Endometrium (tissue), 2 donors: ENCODE measurements at regions not wholly inside any gene's neighbourhood (a gene's known extent, or its start where the extent isn't known, plus 50 kb on each side); places are given as distances from the start of the nearest gene placed in this dataset.
"Not testable (repeated sequence)": the region's sequence is repeated elsewhere in the genome, so short reads cannot be mapped to it uniquely, and the experiment has no call there.

ENCODE experiments used
- FAIRE-seq: peaks from 2 replicates; lab custom pipeline; 2012; peaks lifted over from hg19 to GRCh38; lab: Jason Lieb, UNC
- donor health status: control.
- donor health status: control.

- FAIRE-seq = no peak
Measured at GRCh38 chr1:239112101-239112935, 274.1 kb upstream of the CHRM3 start.

DNA sequence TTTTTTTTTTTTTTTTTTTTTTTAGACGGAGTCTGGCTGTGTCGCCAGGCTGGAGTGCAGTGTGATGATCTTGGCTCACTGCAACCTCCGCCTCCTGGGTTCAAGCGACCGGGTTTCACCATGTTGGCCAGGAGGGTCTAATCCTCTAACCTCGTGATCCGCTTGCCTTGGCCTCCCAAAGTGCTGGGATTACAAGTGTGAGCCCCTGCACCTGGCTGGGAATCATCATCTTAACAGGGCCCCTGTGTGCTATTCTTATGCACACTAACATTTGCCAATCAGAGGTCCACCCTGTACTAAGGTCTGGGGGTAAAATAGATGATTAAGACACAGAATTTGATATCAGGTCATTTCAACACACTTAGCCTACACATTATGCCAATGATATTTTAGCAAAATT is 278.7 kb upstream of the CHRM3 start:
- FAIRE-seq = no peak

DNA sequence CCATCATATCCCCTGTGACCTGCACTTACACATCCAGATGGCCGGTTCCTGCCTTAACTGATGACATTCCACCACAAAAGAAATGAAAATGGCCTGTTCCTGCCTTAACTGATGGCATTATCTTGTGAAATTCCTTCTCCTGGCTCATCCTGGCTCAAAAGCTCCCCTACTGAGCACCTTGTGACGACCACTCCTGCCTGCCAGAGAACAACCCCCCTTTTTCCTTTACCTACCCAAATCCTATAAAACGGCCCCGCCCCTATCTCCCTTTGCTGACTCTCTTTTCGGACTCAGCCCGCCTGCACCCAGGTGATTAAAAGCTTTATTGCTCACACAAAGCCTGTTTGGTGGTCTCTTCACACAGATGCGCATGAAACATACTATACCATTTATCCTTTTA is 279.7 kb upstream of the CHRM3 start:
- not testable (repeated sequence) for FAIRE-seq

GRCh38 chr1:239098400-239099037 is 287.8 kb upstream of the CHRM3 start:
- FAIRE-seq = no peak

DNA sequence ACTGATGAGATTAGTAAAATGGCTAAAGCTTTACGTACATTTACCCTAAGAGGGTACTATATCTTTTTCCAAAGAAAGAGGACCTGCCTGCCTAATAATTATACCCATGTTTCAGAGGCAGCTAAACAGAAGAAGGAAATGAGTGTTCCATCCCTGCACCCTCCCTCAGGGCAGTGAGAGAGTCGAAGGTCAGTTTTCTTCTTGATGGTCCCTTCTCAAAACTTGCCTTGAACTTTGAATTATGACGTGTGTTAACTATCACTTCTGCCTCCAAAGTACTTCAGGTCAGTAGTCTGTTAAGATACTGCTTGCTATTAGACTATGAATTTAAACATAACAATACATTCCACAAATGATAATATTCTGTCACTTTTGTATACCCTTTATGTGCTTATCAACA is 294.8 kb upstream of the CHRM3 start:
- no peak for FAIRE-seq

DNA sequence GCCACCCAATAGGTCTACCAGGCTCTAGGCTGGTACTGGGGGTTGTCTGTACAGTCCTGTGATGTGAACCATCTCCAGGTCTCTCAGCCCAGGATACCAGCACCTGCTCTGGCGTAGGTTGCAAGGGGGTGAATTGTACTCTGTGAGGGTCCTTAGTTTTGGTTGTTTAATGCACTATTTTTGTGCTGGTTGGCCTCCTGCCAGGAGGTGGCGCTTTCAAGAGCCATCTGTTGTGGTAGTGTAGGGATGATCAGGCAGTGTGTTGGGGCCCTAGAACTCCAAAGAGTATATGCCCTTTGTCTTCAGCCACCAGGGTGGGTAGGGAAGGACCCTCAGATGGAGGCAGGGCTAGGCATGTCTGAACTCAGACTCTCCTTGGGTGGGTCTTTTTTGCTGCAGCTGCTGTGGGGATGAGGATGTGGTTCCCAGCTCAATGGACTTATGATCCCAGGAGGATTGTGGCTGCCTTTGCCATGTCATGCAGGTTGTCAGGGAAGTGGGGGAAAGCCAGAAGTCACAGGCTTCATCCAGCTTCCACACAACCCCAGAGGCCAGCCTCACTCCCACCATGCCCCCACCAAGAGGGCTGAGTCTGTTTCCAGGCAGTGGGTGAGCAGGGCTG is 301.8 kb upstream of the CHRM3 start:
- FAIRE-seq = no peak

DNA sequence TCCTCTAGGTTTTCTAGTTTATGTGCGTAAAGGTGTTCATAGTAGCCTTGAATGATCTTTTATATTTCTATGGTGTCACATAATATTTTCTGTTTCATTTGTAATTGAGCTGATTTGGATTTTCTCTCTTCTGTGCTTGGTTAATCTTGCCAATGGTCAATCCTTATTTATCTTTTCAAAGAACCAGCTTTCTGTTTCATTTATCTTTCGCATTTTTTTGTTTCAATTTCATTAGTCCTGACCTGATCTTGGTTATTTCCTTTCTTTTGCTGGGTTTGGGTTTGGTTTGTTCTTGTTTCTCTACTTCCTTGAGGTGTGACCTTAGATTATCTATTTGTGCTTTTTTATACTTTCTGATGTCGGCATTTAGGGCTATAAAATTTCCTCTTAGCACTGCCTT is 304.4 kb upstream of the CHRM3 start:
- not testable (repeated sequence) for FAIRE-seq

- no peak for FAIRE-seq
Measured at GRCh38 chr1:239067480-239067879, 318.9 kb upstream of the CHRM3 start.

DNA sequence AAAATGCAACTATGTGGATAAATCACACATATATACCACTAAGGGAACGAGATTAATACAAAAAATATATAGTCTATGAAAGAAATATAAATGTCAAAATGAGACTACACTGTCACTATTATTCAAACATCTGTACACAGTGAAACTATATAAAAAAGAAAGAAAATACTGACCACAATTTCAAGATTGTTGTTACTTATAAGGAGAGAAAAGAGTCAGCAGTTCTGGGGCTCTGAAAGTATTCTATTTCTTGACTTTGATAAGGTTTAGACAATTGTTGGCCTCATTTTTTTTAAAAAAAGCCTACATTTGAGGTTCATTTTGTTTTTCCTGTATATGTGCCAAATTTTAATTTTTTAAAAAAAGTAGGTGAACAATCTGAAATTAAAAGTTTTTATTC is 319.3 kb upstream of the CHRM3 start:
- no peak for FAIRE-seq

GRCh38 chr1:239061770-239062169 is 324.6 kb upstream of the CHRM3 start:
- no peak for FAIRE-seq

DNA sequence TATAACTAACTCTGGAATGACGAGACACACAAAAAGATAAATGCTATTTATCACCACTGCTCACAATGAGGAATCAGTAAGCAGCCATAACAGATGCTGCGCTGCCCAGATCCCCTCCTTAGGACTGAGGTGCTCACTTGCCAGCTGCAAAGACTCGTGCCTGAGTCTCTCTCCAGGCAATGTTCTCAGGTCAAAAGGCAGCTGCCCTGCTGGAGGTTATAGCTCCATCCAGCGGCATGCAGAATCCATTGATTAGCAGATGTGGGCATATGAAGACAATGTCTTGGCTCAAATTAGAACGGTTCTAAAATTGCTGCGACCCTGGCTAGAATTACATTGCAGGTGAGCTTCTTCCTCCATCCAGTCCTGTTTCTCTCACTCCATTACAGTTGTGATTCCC is 328.2 kb upstream of the CHRM3 start:
- FAIRE-seq = no peak

DNA sequence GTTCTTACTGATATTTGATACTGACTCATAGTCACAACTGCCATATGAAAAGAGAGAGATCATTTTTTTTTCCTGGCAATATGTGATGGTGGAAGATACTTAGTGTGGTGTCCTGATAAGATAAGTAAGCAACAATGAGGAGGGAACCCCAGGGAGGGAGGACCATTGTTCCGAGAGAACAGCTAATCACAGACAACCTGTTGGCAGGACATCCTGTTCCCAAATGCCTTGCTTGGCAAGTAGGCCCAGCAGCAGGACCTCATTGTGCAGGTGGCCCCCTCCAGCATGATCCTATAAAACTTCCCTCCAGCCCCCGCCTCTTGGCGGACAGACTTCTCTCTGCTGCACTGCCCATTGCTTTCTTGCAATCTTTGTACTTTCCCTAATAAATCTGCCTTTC is 329.4 kb upstream of the CHRM3 start:
- no peak for FAIRE-seq

- FAIRE-seq = no peak
Measured at GRCh38 chr1:239053279-239053678, 333.1 kb upstream of the CHRM3 start.

GRCh38 chr1:239049571-239049970 is 336.8 kb upstream of the CHRM3 start:
- FAIRE-seq = no peak

- no peak for FAIRE-seq
Measured at GRCh38 chr1:239044829-239045228, 341.5 kb upstream of the CHRM3 start.

GRCh38 chr1:239040523-239040922 is 345.8 kb upstream of the CHRM3 start:
- FAIRE-seq = no peak

DNA sequence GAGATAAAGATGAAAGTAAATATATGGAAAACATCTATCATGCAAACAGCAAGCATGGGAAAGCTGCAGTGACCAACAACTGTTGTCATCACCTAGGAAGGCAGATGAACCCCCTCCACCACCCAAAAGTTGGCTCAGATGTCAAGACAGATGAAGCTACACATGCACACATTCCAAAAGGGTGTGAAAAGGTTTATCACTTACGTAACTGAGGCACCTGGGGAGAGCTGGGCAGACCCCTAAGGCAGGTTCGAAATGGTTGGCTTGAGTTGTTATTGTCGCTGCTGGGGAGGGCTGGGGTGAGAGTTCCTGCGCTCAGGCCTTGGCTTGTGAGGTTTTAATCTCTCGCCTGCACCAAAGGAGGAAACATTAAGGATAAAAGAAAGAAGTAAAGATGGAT is 355.1 kb upstream of the CHRM3 start:
- FAIRE-seq = no peak

- no peak for FAIRE-seq
Measured at GRCh38 chr1:239025997-239026694, 360.2 kb upstream of the CHRM3 start.

GRCh38 chr1:239025223-239025622 is 361.1 kb upstream of the CHRM3 start:
- FAIRE-seq = no peak

GRCh38 chr1:239023732-239024360 is 362.5 kb upstream of the CHRM3 start:
- no peak for FAIRE-seq

DNA sequence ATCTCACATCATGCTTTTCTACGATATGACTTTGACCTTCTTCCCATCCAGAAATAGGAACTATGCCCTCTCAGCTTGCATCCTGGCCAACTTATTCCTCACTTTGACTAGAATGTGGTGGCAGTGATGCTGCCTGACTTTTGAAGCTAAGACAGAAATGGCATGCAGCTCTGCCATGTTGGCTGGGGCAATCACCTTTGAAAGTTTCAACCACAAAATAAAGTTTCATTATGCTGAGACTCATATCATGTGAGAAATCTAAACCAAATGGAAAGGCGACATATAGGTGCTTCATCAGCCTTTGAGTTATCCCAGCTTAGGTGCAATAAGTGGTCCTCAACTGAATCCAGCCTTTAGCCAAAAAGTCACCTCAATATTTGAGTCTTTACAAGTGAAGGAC is 370.0 kb upstream of the CHRM3 start:
- no peak for FAIRE-seq

DNA sequence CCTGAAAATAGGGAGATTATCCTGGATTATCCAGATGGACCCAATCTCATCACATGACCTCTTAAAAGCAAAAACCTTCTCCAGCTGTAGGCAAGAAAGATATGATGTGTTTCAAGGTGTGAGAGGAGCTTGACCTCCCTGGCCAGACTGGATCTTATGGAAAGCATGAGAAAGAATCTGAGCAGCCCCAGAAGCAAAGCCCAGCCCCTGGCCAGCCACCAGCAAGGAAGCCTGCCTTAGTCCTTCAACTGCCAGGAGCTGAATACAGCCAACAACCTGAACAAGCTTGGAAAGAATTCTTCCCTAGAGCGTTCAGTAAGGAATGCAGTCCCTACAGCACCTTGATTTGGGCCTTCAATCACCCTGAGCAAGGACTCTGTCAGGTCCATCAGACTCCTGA is 375.0 kb upstream of the CHRM3 start:
- FAIRE-seq = no peak
